Cardiac muscle cell (in vitro differentiated cells and primary cell): ENCODE measurements at regions not wholly inside any gene's neighbourhood (a gene's known extent, or its start where the extent isn't known, plus 50 kb on each side); places are given as distances from the start of the nearest gene placed in this dataset.
A peak's percentile ranks its signal among the peaks of the same experiment; 100 is the strongest.

ENCODE experiments used
- DNase-seq, 2 donors: peaks; one replicate each; pipeline versions ENCODE4 v3.0.0 to v3.0.0-alpha.2; 2010 to 2017; ENCODE audit warnings: low read depth in 1 of 2, low spot score in 1 of 2
- H3K27ac ChIP-seq: fragments of 200-600 bp; sonication (generic); 2 replicates; pipeline ENCODE4 v1.5.1; 2016
- H3K27me3 ChIP-seq: fragments of 200-600 bp; sonication (generic); 2 replicates; pipeline ENCODE4 v1.6.0; 2016; ENCODE audit warnings: control low read depth
- H3K36me3 ChIP-seq: fragments of 200-600 bp; sonication (generic); 2 replicates; pipeline ENCODE4 v1.5.1; 2016; ENCODE audit warnings: control low read depth
- H3K4me1 ChIP-seq: fragments of 200-600 bp; sonication (generic); 2 replicates; pipeline ENCODE4 v1.8.1; 2017; ENCODE audit warnings: low read depth, mild to moderate bottlenecking, mixed run types
- H3K4me3 ChIP-seq: fragments of 200-600 bp; sonication (generic); 2 replicates; pipeline ENCODE4 v1.5.1; 2016; ENCODE audit warnings: mild to moderate bottlenecking
- H3K9me3 ChIP-seq: fragments of 200-600 bp; sonication (generic); 2 replicates; pipeline ENCODE4 v1.5.1; 2017; ENCODE audit warnings: low read depth, mild to moderate bottlenecking, control low read depth
- TF ChIP-seq, protein P1 (sequence below): IDR thresholded peaks from 2 replicates; pipeline ENCODE4 v1.5.1; 2012; ENCODE audit warnings: low read depth, mild to moderate bottlenecking, low read length

DNA sequence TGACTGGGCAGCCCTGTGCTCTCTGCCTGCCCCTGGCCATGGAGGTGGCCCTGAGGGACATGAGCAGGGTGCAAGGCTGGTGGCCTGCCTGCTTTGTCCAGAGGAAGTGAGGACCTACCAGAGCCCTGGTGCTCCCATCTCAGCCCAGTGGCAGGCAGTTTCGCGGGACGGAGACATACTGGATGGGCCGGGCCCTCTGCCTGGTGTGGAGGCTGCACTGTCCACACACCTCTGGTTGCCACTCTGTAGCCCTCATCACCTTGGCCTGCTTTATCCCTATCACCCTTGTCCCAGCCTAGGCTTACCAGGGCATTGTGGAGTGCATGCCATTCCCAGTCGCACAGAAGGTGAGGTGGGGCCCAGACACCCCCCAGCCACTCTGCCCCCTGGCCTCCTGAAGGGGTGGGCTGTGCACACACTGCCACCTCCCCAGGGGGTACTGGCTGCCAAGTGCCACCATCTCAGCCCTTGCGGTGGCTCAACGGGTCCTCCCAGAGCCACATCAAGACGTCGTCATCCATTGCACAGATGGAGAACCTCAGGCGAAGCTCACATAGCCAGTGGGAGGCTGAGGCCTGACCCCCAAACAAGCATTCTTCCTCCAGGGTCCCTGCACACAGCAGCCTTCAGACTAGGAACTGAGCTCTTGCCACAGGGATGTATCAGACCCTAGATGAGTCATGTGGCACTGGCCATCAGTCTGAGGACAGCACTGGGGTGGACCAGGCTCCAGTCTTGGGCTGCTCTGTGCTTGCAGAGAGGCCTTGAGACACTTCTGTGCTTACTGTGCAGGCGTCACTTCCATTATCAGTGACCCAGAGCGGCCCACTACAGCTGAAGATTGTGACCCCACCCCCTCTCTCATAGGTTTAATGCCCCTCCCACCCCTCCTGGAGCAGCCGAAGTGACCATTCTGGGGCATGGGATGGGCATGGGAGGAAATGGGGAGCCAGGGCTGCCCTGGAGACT, 176.1 kb downstream of the IGLL1 start:
- Histone ChIP-seq H3K4me3 (no peak overlapping the region), H3K27ac (no peak overlapping the region), H3K4me1 (peaks cover 5% of the 10 kb centered on the region), H3K36me3 (no peaks in the 10 kb centered on the region), H3K9me3 (no peaks in the 10 kb centered on the region), H3K27me3 (no peaks in the 10 kb centered on the region)
- peak in 1 of 2 donors; percentile 18 for DNase-seq
- TF ChIP-seq, protein P1, sequence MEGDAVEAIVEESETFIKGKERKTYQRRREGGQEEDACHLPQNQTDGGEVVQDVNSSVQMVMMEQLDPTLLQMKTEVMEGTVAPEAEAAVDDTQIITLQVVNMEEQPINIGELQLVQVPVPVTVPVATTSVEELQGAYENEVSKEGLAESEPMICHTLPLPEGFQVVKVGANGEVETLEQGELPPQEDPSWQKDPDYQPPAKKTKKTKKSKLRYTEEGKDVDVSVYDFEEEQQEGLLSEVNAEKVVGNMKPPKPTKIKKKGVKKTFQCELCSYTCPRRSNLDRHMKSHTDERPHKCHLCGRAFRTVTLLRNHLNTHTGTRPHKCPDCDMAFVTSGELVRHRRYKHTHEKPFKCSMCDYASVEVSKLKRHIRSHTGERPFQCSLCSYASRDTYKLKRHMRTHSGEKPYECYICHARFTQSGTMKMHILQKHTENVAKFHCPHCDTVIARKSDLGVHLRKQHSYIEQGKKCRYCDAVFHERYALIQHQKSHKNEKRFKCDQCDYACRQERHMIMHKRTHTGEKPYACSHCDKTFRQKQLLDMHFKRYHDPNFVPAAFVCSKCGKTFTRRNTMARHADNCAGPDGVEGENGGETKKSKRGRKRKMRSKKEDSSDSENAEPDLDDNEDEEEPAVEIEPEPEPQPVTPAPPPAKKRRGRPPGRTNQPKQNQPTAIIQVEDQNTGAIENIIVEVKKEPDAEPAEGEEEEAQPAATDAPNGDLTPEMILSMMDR, result no peak

DNA sequence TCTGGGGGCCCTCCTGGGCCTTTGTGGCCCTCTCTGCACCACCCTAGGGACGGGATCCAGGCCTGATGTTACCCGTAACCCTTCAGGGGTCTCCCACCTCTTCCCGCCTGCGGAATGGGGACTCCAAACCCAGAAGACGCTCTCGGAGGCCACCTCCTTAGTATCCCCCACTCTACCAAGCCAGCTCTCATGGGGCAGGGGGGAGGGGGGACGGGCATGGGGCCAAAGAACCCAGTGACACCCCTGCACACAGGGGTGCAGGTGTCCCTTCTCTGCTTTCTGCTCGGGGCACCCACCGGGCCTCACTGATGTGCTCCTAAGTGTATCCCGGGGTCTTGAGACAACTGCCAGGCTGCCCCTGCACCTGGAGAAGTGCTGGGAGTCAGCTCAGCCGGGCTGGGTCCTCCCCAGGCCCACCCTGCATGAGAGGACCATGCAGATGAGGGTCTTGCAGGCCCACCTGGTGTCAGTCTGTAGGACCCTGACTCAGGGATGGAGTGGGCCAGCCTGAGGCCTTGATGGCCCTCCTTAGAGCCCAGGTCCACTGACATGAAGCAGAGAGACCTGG, 176.9 kb downstream of the IGLL1 start:
- H3K27me3 ChIP-seq, result no peaks in the 10 kb centered on the region
- TF ChIP-seq, protein P1, result no peak
- no peaks in the 10 kb centered on the region for H3K9me3 ChIP-seq
- peak overlapping the region; percentile 18 for H3K4me3 ChIP-seq
- DNase-seq, result no peak
- peaks cover 5% of the 10 kb centered on the region for H3K4me1 ChIP-seq
- no peaks in the 10 kb centered on the region for H3K36me3 ChIP-seq
- H3K27ac ChIP-seq, result no peak overlapping the region

DNA sequence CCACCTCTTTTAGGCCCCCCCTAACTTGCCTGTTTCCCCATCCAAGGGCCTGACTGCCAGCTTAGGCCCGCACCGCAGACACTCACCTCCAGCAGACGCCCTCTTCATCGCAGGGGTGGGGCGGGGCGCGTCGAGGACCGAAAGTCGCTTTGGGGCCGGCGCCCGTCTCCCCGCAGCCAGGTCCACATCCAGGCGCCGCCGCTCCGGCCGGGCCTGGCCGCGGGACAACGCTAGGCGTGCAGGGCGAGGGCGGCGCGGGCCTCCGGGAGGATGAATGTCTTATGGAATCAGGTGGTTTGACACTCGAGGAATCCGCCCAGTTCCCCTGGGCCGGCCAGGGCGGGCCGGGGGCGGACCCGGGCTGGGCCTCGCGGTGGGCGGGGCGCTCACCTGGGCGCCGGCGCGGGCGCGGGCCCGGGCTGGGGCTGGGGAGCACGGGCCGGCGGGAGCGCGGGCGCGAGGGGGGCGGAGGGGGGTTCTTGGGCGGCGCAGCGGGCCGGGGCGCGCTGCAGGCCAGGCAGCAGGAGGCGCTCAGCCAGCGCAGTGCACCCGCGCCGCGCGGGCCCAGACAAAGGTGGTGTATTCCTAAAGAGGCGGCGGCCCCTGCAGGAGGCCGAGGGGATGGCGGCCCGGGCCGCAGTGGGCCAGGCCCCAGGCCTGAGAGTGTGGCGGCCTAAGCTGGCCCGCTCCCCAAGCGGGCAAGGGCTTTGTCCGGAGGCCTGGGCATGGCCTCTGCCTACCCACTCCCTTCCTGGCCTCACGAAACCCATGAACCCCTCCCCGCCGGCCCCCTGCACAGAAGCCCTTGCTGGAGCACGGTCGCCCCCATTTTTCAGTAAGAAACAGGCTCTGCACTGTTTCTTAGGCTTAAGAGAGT, 177.6 kb downstream of the IGLL1 start:
- H3K27ac ChIP-seq, result no peak overlapping the region
- no peaks in the 10 kb centered on the region for H3K36me3 ChIP-seq
- no peaks in the 10 kb centered on the region for H3K27me3 ChIP-seq
- TF ChIP-seq, protein P1, result peak; percentile 63
- peak overlapping the region; percentile 23 for H3K4me3 ChIP-seq
- DNase-seq, result peak; percentile 75 to 90
- no peaks in the 10 kb centered on the region for H3K9me3 ChIP-seq
- H3K4me1 ChIP-seq, result peaks cover 5% of the 10 kb centered on the region

DNA sequence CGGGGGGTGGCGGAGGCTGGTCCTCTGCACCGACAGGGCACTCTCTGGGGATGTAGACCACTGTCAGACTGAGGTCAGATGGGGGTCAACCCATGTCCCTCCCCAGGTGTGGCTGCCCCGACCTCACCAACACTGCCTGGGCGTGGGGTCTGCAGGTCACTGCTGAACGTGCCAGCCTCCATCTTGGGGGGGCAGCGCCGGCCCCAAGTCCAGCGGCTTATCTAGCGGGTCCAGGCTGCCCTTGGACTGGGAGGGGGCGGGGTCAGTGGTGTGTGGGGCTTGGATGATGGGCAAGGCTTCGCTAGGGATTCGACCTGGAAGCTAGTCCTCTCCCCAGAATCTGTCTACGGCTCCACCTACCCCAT, 178.2 kb downstream of the IGLL1 start:
- DNase-seq, result no peak
- H3K27me3 ChIP-seq, result no peaks in the 10 kb centered on the region
- no peaks in the 10 kb centered on the region for H3K9me3 ChIP-seq
- peaks cover 5% of the 10 kb centered on the region for H3K4me1 ChIP-seq
- H3K4me3 ChIP-seq, result peak overlapping the region; percentile 23
- no peaks in the 10 kb centered on the region for H3K36me3 ChIP-seq
- TF ChIP-seq, protein P1, result no peak
- no peak overlapping the region for H3K27ac ChIP-seq

DNA sequence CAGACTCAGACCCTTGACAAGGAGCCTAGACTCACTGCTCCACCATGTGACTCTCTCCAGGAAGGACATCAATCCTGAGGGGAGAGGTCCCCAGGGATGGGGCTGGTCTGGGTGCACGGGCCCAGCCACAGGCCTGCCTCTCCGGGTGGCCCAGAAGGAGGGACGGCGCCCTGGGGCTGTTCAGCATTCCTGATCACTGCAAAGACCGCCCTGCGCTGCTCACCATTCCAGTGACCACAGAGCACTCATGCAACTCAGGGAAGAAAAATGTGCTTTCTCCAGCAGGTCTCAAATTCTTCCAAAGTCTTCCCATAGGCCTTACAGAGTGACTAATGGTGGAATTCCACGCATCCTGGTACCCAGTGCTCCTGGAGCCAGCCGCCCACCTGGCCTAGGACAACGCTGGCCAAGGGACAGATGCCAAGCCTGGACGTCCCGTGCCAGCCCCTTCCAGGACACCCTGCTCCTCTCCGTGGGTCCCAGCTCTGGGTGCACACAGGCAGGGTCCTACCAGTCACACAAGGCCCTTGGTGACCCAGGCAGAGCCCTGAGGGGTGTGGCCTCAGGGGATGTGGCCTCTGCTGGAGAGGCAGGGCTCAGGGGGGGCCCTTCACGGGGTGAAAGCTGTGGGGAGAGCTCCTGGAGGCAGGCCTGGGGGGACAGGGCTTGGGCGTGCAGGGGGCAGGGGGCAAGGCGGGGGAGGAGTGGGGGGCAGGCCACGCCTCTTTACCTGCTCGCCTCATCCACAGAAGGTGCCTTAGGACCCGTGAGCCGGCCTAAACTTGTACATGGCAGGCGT, 178.8 kb downstream of the IGLL1 start:
- peak in 1 of 2 donors; percentile 54 for DNase-seq
- H3K27ac ChIP-seq, result no peak overlapping the region

More for the DNA sequence above, 178.8 kb downstream of the IGLL1 start:
- Histone ChIP-seq H3K27me3 (no peaks in the 10 kb centered on the region), H3K4me3 (no peak overlapping the region), H3K4me1 (peaks cover 5% of the 10 kb centered on the region), H3K9me3 (no peaks in the 10 kb centered on the region), H3K36me3 (no peaks in the 10 kb centered on the region)
- TF ChIP-seq, protein P1, result no peak
